ENCODE measurements at regions not wholly inside any gene's neighbourhood (a gene's known extent, or its start where the extent isn't known, plus 50 kb on each side); places are given as distances from the start of the nearest gene placed in this dataset.
"Not testable (repeated sequence)": the region's sequence is repeated elsewhere in the genome, so short reads cannot be mapped to it uniquely, and the experiment has no call there.

- no peak for DNase-seq (ENCODE audit: low read depth)
- TF ChIP-seq CTCF (IDR thresholded peaks at IDR 0.05; ENCODE audit: insufficient read depth, low read depth, low read length, missing control alignments): no peak
- no peak overlapping the region for H3K4me3 ChIP-seq (ENCODE audit: low read depth, low read length)
Measured at GRCh38 chr1:60942291-60942690, 140.1 kb upstream of the NFIA start.

DNA sequence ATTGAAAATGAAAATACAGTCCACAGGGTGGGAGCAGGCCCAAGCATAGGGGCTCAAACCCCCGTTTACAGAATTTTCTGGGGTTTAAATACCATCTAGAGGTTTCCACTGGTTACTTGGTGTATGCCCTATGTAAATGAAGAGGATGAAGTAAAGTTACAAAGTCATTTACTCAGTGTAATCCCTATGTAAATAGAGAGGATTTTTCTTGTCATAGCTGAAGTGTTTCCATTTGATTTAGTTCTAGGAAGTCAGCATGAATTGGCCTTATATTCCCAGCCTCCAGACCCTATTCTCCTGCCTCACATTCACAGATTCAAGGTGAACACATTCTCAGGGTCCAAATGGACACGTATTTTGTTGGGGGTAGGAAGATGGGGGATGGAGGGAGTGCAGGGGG, 141.7 kb upstream of the NFIA start:
- H3K4me3 ChIP-seq (ENCODE audit: low read depth, low read length): not testable (repeated sequence)

DNA sequence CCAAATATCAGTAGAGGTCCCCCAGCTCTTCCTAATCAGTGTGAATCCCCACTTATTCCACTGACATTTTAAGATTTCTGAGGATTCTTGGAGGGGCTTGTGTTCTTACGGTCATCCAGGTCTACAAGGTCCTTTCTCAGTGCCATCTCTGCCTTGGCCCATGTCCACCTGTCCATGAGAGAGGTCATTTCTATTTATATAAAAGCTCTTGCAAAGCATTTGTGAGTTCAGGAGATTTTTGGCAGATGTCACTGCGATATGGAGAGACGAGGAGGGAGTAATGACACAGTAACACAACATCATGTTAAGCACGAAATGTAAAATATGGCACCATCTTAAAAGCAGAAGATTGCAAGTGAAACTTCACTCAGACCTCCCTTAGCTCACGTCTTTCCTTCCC, 144.6 kb upstream of the NFIA start:
- no peak overlapping the region for H3K4me3 ChIP-seq (ENCODE audit: low read depth, low read length)
- no peak for DNase-seq (ENCODE audit: low read depth)
- no peak for TF ChIP-seq CTCF (IDR thresholded peaks at IDR 0.05; ENCODE audit: insufficient read depth, low read depth, low read length, missing control alignments)

More for the DNA sequence above, 141.7 kb upstream of the NFIA start:
- not testable (repeated sequence) for DNase-seq (ENCODE audit: low read depth)

GRCh38 chr1:60936591-60937342, 145.6 kb upstream of the NFIA start:
- DNase-seq (ENCODE audit: low read depth): no peak
- TF ChIP-seq CTCF (IDR thresholded peaks at IDR 0.05; ENCODE audit: insufficient read depth, low read depth, low read length, missing control alignments): no peak

GRCh38 chr1:60936163-60936562, 146.2 kb upstream of the NFIA start:
- H3K4me3 ChIP-seq (ENCODE audit: low read depth, low read length): no peak overlapping the region
- no peak for TF ChIP-seq CTCF (IDR thresholded peaks at IDR 0.05; ENCODE audit: insufficient read depth, low read depth, low read length, missing control alignments)
- DNase-seq (ENCODE audit: low read depth): no peak

More at GRCh38 chr1:60936591-60937342, 145.6 kb upstream of the NFIA start:
- no peak overlapping the region for H3K4me3 ChIP-seq (ENCODE audit: low read depth, low read length)

- H3K4me3 ChIP-seq (ENCODE audit: low read depth, low read length): no peak overlapping the region
- TF ChIP-seq CTCF (IDR thresholded peaks at IDR 0.05; ENCODE audit: insufficient read depth, low read depth, low read length, missing control alignments): no peak
- DNase-seq (ENCODE audit: low read depth): no peak
Measured at GRCh38 chr1:60935599-60936110, 146.7 kb upstream of the NFIA start.

DNA sequence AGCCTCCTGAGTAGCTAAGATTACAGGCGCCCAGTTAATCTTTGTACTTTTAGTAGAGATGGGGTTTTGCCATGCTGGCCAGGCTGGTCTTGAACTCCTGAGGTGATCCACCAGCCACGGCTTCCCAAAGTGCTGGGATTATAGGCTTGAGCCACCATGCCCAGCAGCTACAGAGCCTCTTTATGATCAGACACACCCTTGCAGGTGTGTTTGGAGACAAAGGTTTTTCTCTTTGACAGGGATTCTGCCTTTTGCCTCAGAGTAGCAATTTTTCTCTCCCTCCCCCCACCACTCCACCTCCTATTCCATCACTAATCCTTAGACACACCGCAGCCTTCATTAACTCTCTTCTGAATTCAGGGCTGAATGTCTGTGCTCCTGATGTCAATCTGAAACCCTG, 152.2 kb upstream of the NFIA start:
- TF ChIP-seq CTCF (IDR thresholded peaks at IDR 0.05; ENCODE audit: insufficient read depth, low read depth, low read length, missing control alignments): no peak
- no peak overlapping the region for H3K4me3 ChIP-seq (ENCODE audit: low read depth, low read length)
- no peak for DNase-seq (ENCODE audit: low read depth)
